ENCODE measurements at regions not wholly inside any gene's neighbourhood (a gene's known extent, or its start where the extent isn't known, plus 50 kb on each side); places are given as distances from the start of the nearest gene placed in this dataset.

GRCh38 chr6:113699239-113699638 lies 157.9 kb upstream of the MARCKS start:
- TF ChIP-seq REST (IDR thresholded peaks at IDR 0.05; ENCODE audit: insufficient read depth in 1 of 2, low read depth in 2 of 2, low read length in 2 of 2) (no peak), SIN3A (IDR thresholded peaks at IDR 0.05; ENCODE audit: borderline replicate concordance, insufficient read depth, low read length) (no peak), POLR2AphosphoS5 (IDR thresholded peaks at IDR 0.05; ENCODE audit: low read depth, low read length) (no peak), TAF1 (IDR thresholded peaks at IDR 0.05; ENCODE audit: borderline replicate concordance, insufficient read depth, low read length) (no peak)

GRCh38 chr6:113701552-113702254 lies 155.4 kb upstream of the MARCKS start:
- TF ChIP-seq FOXP2 (optimal IDR thresholded peaks at IDR 0.05; ENCODE audit: borderline replicate concordance, extremely low read depth, extremely low read length, insufficient read depth) (no peak), TAF1 (IDR thresholded peaks at IDR 0.05; ENCODE audit: borderline replicate concordance, insufficient read depth, low read length) (no peak), SIN3A (IDR thresholded peaks at IDR 0.05; ENCODE audit: borderline replicate concordance, insufficient read depth, low read length) (no peak), POLR2AphosphoS5 (IDR thresholded peaks at IDR 0.05; ENCODE audit: low read depth, low read length) (no peak), REST (IDR thresholded peaks at IDR 0.05; ENCODE audit: insufficient read depth in 1 of 2, low read depth in 2 of 2, low read length in 2 of 2) (no peak)

- TF ChIP-seq SIN3A (IDR thresholded peaks at IDR 0.05; ENCODE audit: borderline replicate concordance, insufficient read depth, low read length) (no peak), FOXP2 (optimal IDR thresholded peaks at IDR 0.05; ENCODE audit: borderline replicate concordance, extremely low read depth, extremely low read length, insufficient read depth) (no peak), REST (IDR thresholded peaks at IDR 0.05; ENCODE audit: insufficient read depth in 1 of 2, low read depth in 2 of 2, low read length in 2 of 2) (no peak)
Observed at GRCh38 chr6:113707194-113707593, 150.0 kb upstream of the MARCKS start.

GRCh38 chr6:113709936-113710509 lies 147.1 kb upstream of the MARCKS start:
- TF ChIP-seq REST (IDR thresholded peaks at IDR 0.05; ENCODE audit: insufficient read depth in 1 of 2, low read depth in 2 of 2, low read length in 2 of 2): no peak
- TF ChIP-seq POLR2AphosphoS5 (IDR thresholded peaks at IDR 0.05; ENCODE audit: low read depth, low read length): no peak
- no peak for TF ChIP-seq FOXP2 (optimal IDR thresholded peaks at IDR 0.05; ENCODE audit: borderline replicate concordance, extremely low read depth, extremely low read length, insufficient read depth)
- no peak for TF ChIP-seq TAF1 (IDR thresholded peaks at IDR 0.05; ENCODE audit: borderline replicate concordance, insufficient read depth, low read length)
- TF ChIP-seq SIN3A (IDR thresholded peaks at IDR 0.05; ENCODE audit: borderline replicate concordance, insufficient read depth, low read length): no peak
